IPS-18c (cell line): ENCODE measurements at regions not wholly inside any gene's neighbourhood (a gene's known extent, or its start where the extent isn't known, plus 50 kb on each side); places are given as distances from the start of the nearest gene placed in this dataset.
"Not testable (repeated sequence)": the region's sequence is repeated elsewhere in the genome, so short reads cannot be mapped to it uniquely, and the experiment has no call there.

Experiments
- H3K4me3 ChIP-seq: 2 replicates; pipeline ENCODE4 v1.7.0; 2013; ENCODE audit warnings: low read depth, mild to moderate bottlenecking, low read length, moderate library complexity; ENCODE audit not compliant: insufficient read depth
- H3K9me3 ChIP-seq: one replicate; pipeline ENCODE4 v1.6.1; 2013; ENCODE audit warnings: mild to moderate bottlenecking, low read length, moderate library complexity; ENCODE audit not compliant: control insufficient read depth, insufficient read depth

DNA sequence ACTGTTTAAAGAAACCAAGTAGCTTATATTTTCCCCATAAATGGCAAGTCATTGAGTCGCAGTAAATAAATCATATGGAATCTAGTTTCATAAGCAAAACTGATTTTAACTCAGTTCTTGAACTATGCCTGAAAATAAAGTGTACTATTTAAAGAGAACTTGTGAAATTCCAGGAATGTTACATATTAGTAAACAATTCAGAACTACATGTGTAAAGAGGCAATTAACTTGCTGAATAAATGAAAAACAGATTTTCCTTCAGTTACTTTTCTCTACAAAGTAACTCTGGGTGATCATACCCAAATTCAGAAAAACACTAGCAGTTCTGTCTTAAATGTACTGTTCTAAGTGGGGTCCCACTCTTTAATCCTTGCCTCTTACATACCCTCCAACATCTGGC is 236.1 kb upstream of the EDNRA start:
- no peak overlapping the region for H3K4me3 ChIP-seq
- H3K9me3 ChIP-seq = no peaks in the 10 kb centered on the region

DNA sequence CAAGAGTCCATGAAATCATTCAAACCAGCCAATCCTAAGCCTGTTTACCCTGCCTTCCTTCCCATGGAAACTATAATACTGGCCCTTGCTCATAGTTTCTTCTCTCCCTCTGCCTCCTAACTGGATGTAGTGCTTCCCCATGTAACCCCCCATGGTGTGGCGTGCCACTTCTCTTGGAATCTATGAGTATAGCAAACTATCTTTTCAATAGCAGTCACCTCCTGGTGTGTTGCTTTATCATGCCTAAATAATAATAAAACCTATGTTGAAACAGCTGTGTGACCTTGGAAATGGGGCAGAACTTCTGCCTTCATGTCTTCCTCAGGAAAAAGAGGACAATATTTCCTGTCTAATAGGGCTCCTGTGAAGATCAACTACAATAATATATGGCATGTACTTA is 234.8 kb upstream of the EDNRA start:
- Histone ChIP-seq H3K9me3 (no peaks in the 10 kb centered on the region), H3K4me3 (no peak overlapping the region)

DNA sequence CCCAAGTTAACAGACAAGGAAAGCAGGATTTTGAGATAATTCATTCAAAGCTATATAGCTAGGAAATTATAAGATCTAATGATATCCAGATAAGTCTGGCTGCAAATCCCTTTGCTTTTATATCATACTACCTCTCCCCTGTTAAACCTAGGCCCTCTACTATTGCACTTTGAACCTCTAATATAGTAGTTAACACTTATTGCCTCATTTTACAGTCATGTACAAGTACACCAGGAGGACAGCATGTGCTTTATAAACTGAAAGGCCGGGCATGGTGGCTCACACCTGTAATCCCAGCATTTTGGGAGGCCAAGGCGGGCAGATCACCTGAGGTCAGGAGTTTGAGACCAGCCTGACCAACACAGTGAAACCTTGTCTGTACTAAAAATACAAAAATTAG is 234.4 kb upstream of the EDNRA start:
- H3K9me3 ChIP-seq, H3K4me3 ChIP-seq: not testable (repeated sequence)

DNA sequence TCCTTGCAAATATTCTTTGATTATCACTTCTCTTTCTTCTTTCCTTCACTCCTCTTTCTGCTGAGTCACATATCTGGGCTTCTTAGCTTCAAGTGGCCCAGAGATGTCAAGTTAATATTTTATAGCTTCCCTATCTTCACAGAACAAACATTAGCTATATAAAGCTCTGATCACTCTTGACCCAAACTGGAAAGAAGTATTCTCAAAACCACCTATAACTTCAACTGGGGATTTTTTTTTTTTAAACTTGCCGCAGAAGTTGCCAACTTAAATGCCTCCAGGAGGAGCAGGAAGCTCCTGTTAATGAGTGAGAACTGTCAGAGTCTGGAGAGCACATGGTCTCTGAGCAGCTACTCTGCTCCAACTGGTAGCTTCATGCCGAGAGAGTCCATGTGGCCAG is 233.3 kb upstream of the EDNRA start:
- no peak overlapping the region for H3K4me3 ChIP-seq
- no peaks in the 10 kb centered on the region for H3K9me3 ChIP-seq

DNA sequence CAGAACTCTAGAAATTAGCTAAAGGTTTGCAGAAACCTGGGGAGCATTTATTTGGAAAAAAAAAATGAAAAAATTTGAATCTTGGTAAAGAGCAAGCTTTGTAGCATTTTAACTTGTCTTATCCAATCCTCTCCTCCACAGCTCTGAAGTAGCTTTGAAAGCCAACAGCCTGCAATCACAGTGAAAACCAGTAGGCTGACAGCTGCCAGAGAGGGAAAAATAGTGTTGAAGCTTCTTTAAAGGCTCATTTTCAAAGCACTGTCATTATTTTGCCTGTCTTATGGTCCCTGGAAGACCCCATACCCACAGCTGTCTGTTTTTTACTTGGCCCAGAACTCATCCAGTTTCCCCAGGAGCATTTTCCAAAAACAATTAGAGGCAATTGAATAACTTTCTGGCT is 230.8 kb upstream of the EDNRA start:
- Histone ChIP-seq H3K4me3 (no peak overlapping the region), H3K9me3 (peaks cover 2% of the 10 kb centered on the region)

DNA sequence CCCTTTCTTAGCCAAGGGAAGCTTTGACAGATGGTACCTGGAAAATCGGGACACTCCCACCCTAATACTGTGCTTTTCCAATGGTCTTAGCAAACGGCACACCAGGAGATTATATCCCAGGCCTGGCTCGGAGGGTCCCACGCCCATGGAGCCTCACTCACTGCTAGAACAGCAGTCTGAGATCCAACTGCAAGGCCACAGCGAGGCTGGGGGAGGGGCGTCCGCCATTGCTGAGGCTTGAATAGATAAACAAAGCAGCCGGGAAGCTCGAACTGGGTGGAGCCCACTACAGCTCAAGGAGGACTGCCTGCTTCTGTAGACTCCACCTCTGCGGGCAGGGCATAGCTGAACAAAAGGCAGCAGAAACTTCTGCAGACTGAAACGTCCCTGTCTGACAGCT is 225.6 kb upstream of the EDNRA start:
- H3K4me3 ChIP-seq, H3K9me3 ChIP-seq: not testable (repeated sequence)

DNA sequence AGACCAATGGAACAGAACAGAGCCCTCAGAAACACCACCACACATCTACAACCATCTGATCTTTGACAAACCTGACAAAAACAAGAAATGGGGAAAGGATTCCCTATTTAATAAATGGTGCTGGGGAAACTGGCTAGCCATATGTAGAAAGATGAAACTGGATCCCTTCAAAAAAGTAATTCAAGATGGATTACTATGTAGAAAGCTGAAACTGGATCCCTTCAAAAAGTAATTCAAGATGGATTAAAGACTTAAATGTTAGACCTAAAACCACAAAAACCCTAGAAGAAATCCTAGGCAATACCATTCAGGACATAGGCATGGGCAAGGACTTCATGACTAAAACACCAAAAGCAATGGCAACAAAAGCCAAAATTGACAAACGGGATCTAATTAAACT is 221.6 kb upstream of the EDNRA start:
- not testable (repeated sequence) for H3K4me3 ChIP-seq, H3K9me3 ChIP-seq

DNA sequence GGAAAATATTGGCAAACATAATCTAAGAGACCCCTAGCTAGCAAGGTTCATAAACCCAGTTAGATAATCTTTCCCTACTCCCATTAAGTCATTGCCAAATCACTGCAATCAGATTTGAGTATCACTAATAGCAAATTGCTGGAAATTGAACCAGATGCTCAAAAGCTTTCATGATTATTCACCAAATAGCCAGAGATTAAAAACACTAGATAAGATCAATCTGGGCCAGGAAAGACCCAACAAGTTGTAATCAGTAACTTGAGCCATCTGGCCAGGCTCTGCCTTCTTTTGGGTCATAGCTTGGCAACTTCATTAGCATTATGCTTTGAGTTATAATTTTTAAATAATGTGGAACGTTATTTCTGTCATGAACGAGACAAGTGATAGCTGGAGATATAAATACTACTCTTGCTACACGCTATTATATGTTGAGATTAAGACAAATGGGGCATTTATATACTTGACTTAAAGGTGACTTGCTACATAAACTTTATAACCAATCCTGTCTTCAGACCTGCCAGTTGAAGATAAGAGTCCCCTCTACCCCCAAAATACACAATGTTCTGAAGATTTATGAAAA is 196.6 kb upstream of the EDNRA start:
- Histone ChIP-seq H3K4me3 (no peak overlapping the region), H3K9me3 (no peaks in the 10 kb centered on the region)

DNA sequence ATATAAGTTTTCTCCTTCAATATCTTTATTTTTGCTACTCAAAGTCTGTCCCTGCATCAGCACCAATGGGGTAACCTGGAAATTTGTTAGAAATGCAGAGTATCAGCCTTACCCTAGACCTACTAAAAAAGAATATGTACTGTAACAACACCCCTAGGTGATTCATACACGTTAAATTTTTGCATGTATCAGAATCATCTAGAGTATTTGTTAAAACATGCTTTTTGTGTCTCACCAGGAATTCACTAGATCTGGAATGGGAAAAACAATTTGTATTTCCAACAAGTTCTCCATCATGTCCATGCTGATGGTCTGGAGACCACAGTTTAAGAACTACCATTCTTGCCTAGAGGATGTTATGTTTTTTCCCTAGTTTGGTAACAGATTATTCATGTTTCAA is 196.0 kb upstream of the EDNRA start:
- H3K4me3 ChIP-seq = no peak overlapping the region
- H3K9me3 ChIP-seq = no peaks in the 10 kb centered on the region

DNA sequence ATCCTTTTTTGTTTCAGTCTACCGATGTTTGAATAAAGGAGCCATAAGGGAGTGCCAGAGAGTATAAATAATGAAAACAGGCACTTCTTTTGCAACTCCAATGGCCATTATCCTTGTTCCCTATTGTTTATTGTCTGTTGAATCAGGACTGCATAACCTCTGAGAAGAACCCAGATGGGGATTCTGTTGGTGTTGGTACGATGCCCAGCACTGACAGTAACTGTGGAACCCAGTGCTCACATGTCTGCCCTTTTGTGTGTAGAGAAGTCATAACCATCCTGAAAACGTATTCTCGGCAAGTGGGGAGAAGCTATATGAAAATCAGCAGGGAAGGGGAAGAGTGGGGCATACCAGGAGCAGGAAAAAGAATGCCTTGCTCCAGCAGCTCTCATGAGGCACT is 195.1 kb upstream of the EDNRA start:
- H3K4me3 ChIP-seq = no peak overlapping the region
- no peaks in the 10 kb centered on the region for H3K9me3 ChIP-seq

DNA sequence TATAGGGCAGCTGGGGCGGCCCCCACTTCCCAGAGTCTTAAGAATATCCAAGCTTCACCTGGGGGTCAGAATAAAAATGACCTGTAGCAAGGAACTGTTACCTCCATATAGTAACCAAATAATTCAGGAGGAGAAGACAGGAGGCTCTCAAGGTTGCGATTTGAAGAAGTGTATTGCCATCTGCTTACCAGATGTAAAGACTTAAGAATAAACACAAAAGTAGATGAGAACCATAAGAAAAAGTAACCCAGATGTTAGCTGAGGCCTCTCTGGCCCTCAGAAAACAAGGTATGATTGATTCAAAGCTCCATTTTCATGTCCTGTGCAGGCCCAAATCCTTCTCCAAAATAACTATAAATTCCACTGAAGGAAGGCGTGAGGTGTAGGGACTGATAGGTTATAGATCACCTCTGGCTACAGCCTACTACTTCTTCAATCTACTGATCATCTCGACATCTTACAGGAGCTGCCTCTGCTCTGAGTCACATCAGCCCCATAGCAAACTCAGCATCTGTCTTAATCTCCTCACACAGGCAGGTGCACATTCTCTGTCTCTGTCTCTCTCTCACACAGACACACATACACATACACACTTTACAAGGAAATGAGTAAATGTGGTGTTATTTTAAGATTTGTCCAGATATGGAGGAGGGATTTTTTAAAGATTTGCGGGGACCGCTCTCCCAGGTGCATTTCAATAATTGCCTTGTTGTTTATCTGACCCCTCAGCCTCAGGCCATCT is 193.9 kb upstream of the EDNRA start:
- no peaks in the 10 kb centered on the region for H3K9me3 ChIP-seq
- H3K4me3 ChIP-seq = no peak overlapping the region

DNA sequence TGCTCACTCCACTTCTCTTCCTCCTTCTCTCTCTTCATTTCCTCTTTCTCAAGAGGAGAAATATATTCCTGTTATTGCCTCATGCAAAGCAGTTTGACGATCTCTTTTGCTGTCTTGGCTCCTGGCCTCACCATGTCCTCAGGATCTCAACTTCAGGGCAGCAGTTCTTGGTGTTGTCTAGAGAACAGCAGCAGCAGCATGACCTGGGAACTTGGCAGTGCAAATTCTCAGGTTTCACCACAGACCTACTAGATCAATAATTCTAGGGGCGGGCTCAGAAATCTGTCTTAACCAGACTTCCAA is 193.4 kb upstream of the EDNRA start:
- Histone ChIP-seq H3K4me3 (no peak overlapping the region), H3K9me3 (no peaks in the 10 kb centered on the region)

DNA sequence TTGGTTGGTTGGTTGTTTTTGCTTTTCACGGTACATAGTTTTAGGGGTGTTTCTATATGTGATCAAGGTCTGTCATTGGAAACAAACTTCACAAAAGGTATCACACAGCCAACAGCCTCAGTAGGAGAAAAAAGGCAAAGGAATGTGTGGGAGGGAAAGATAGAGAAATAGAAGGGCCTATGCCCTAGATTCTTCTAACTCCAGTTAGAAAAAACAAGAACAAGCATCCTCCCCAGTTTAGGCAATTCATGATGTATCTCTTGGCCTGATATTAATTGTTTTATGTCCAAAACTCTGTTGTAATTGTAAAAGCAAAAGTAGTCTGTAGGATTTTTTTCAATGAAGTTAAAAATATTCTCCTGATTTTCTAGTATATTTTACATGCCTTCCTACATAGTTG is 192.4 kb upstream of the EDNRA start:
- no peak overlapping the region for H3K4me3 ChIP-seq
- no peaks in the 10 kb centered on the region for H3K9me3 ChIP-seq

DNA sequence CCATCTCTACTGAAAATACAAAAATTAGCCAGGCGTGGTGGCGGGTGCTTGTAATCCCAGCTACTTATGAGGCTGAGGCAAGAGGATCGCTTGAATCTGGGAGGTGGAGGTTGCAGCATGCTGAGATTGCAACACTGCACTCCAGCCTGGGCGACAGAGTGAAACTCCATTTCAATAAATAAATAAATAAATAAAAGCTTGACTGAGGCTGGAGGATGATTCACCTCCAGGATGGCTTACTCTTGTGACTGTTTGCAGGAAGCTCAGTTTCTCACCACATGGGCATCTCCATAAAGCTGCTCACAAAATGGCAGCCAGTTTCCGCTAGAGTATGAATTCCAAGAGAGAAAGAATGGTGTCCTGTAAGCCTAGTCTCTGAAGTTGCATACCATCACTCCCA is 191.7 kb upstream of the EDNRA start:
- Histone ChIP-seq H3K4me3 (no peak overlapping the region), H3K9me3 (no peaks in the 10 kb centered on the region)

DNA sequence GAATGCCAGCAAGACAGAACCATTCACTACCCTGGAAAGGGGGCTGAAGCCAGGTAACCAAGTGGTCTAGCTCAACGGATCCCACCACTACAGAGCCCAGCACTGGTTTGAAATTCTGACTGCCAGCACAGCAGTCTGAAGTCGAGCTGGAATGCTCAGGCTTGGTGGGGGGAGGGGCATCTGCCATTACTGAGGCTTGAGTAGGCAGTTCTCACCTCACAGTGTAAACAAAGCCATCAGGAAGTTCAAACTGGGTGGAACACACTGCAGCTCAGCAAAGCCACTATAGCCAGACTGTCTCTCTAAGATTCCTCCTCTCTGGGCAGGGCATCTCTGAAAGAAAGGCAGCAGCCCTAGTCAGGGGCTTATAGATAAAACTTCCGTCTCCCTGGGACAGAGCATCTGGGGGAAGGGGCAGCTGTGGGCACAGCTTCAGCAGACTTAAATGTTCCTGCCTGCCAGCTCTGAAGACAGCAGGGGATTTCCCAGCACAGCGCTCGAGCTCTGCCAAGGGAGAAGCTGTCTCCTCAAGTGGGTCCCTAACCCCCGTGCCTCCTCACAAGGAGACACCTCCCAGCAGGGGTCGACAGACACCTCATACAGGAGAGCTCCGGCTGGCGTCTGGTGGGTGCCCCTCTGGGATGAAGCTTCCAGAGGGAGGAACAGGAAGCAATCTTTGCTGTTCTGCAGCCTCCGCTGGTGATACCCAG is 188.1 kb upstream of the EDNRA start:
- not testable (repeated sequence) for H3K9me3 ChIP-seq, H3K4me3 ChIP-seq

DNA sequence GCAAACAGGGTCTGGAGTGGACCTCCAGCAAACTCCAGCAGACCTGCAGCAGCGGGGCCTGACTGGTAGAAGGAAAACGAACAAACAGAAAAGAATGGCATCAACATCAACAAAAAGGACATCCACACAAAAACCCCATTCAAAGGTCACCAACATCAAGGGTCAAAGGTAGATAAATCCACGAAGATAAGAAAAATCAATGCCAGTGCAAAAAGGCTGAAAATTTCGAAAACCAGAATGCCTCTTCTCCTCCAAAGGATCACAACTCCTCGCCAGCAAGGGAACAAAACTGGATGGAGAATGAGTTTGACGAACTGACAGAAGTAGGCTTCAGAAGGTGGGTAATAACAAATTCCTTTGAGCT is 187.6 kb upstream of the EDNRA start:
- H3K4me3 ChIP-seq, H3K9me3 ChIP-seq: not testable (repeated sequence)

DNA sequence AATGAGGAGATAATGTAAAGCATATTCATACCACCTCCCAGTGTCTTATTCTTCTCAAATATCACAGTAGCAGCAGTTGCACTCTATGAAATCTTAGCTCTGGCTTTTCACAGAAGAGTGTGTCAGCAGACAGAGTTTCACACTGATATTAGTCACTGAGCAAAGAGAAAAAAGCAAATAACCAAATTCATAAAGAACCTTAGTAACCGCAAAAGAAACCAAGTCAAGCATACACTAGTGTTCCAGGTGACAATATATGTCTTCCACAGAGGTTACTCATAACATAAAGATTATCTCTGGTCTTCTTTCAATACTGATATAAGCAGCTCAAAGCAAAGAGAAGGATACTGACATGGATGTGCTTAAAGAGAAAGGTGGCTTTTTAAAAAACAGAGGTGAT is 181.7 kb upstream of the EDNRA start:
- H3K9me3 ChIP-seq = no peaks in the 10 kb centered on the region
- H3K4me3 ChIP-seq = no peak overlapping the region

DNA sequence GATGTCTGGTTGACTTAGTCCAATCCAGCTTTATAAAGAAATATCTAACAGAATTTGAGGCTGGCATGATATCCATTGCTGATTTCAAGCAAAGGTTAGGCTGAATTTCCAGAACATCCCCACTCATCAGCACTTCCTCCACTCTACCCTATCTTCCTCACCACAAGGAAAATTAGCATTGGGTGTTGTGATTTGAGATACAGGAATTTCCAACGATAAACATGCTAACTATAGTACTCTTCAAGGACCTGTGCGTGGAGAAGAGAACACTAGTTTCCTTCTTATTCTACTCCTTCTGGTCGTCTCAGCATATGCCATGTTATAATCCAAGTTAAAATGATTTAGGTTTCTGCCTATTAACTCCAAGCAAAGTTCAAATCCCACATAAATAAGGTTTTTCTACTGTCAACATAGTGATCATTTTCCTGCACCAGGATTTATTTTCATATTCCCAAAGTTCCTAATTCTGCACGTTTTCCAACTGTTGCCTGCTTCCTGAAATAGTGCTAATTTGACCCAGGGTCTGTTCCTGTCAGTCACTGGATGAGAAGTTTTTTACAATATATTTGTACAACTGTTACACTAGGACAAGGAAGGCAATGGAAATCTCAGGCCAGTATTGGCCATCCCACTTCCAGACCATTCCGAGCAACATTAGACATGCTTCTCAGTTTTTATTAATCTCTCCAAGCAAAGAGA is 177.6 kb upstream of the EDNRA start:
- no peaks in the 10 kb centered on the region for H3K9me3 ChIP-seq
- no peak overlapping the region for H3K4me3 ChIP-seq
